Uterus (tissue), 2 donors: ENCODE measurements at regions not wholly inside any gene's neighbourhood (a gene's known extent, or its start where the extent isn't known, plus 50 kb on each side); places are given as distances from the start of the nearest gene placed in this dataset.

Experiments
- POLR2A ChIP-seq, 2 donors: fragments of 450-650 bp; IDR thresholded peaks; one replicate each; pipeline ENCODE4 v1.6.1; 2016; ENCODE audit warnings: antibody characterized with exemption in 2 of 2, mild to moderate bottlenecking in 1 of 2, moderate library complexity in 1 of 2
- TF ChIP-seq, protein P1 (sequence below), 4 experiments: fragments of 200-600 bp in 2 of 4; fragments of 450-650 bp in 2 of 4; sonication (generic) in 2 of 4; IDR thresholded peaks; one replicate each; pipeline ENCODE4 v1.5.1; 2016 to 2019; ENCODE audit warnings: antibody characterized with exemption in 4 of 4, mild to moderate bottlenecking in 2 of 4, moderate library complexity in 1 of 4

DNA sequence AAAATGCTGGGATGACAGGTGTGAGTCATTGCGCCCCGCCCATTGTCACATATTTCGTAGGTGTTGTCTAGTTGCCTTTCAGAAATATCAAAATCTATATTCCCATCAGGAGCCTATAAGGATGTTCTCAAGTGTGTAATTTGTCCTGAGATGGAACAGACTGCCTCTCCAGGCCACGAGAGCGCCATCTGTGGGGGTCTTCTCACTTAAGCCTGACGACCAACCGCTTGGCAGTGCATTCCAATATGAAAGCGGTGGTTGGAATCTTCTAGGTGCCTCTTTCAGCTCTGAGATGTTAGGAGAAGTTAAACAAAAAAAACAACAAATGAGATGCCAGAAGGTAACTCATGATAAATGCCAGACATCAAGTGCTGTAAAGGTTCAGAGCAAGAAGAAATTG, 488.5 kb downstream of the QKI start:
- TF ChIP-seq, protein P1, sequence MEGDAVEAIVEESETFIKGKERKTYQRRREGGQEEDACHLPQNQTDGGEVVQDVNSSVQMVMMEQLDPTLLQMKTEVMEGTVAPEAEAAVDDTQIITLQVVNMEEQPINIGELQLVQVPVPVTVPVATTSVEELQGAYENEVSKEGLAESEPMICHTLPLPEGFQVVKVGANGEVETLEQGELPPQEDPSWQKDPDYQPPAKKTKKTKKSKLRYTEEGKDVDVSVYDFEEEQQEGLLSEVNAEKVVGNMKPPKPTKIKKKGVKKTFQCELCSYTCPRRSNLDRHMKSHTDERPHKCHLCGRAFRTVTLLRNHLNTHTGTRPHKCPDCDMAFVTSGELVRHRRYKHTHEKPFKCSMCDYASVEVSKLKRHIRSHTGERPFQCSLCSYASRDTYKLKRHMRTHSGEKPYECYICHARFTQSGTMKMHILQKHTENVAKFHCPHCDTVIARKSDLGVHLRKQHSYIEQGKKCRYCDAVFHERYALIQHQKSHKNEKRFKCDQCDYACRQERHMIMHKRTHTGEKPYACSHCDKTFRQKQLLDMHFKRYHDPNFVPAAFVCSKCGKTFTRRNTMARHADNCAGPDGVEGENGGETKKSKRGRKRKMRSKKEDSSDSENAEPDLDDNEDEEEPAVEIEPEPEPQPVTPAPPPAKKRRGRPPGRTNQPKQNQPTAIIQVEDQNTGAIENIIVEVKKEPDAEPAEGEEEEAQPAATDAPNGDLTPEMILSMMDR (IDR thresholded peaks at IDR 0.05): no peak
- TF ChIP-seq POLR2A (IDR thresholded peaks at IDR 0.05): no peak
